HEK293T (cell line): ENCODE measurements at regions not wholly inside any gene's neighbourhood (a gene's known extent, or its start where the extent isn't known, plus 50 kb on each side); places are given as distances from the start of the nearest gene placed in this dataset.

Source experiments
- CTCF ChIA-PET: fragments of 350-600 bp; formaldehyde crosslinking; extraction: SDS; loops from one replicate; lab custom pipeline; 2021; ENCODE audit warnings: antibody characterized with exemption, inconsistent platforms; lab: Yijun Ruan, JAX
- POLR2A ChIA-PET: fragments of 350-600 bp; formaldehyde crosslinking; extraction: SDS; loops from one replicate; lab custom pipeline; 2020; ENCODE audit warnings: antibody characterized with exemption, inconsistent platforms; lab: Yijun Ruan, JAX
- DNase-seq: peaks from one replicate; pipeline ENCODE4 v3.0.0; 2012; ENCODE audit warnings: mixed read lengths; ENCODE audit errors: extremely low spot score
- ARNT ChIP-seq: fragments of 450-650 bp; IDR thresholded peaks from 2 replicates; pipeline ENCODE4 v1.6.1; 2017; ENCODE audit warnings: mild to moderate bottlenecking
- BHLHE40 ChIP-seq: fragments of 450-650 bp; IDR thresholded peaks from 2 replicates; pipeline ENCODE4 v1.6.1; 2016; ENCODE audit warnings: mild to moderate bottlenecking, moderate library complexity, borderline replicate concordance
- CTBP1 ChIP-seq: fragments of 450-650 bp; IDR thresholded peaks from 2 replicates; pipeline ENCODE4 v1.6.1; 2016; ENCODE audit warnings: borderline replicate concordance
- ELF4 ChIP-seq: fragments of 450-650 bp; IDR thresholded peaks from 2 replicates; pipeline ENCODE4 v1.6.1; 2017; ENCODE audit warnings: antibody characterized with exemption
- FOXA1 ChIP-seq: fragments of 450-650 bp; IDR thresholded peaks from 2 replicates; pipeline ENCODE4 v1.6.1; 2016; ENCODE audit warnings: mild to moderate bottlenecking
- FOXK2 ChIP-seq: fragments of 450-650 bp; IDR thresholded peaks from 2 replicates; pipeline ENCODE4 v1.6.1; 2016; ENCODE audit warnings: mild to moderate bottlenecking
- FOXM1 ChIP-seq: fragments of 450-650 bp; IDR thresholded peaks from 2 replicates; pipeline ENCODE4 v1.6.1; 2017; ENCODE audit warnings: mild to moderate bottlenecking, borderline replicate concordance
- HDGF ChIP-seq: fragments of 450-650 bp; IDR thresholded peaks from 2 replicates; pipeline ENCODE4 v1.6.1; 2017; ENCODE audit warnings: antibody characterized with exemption, borderline replicate concordance
- L3MBTL2 ChIP-seq: fragments of 450-650 bp; conservative IDR thresholded peaks from 2 replicates; pipeline ENCODE4 v1.6.1; 2016; ENCODE audit warnings: mild to moderate bottlenecking
- LEF1 ChIP-seq: fragments of 450-650 bp; IDR thresholded peaks from 2 replicates; pipeline ENCODE4 v1.6.1; 2017; ENCODE audit warnings: mild to moderate bottlenecking, borderline replicate concordance
- NFRKB ChIP-seq: fragments of 450-650 bp; IDR thresholded peaks from 2 replicates; pipeline ENCODE4 v1.6.1; 2016; ENCODE audit warnings: mild to moderate bottlenecking, moderate library complexity
- PKNOX1 ChIP-seq: fragments of 450-650 bp; IDR thresholded peaks from 2 replicates; pipeline ENCODE4 v1.6.1; 2016
- SP1 ChIP-seq: fragments of 450-650 bp; IDR thresholded peaks from 2 replicates; pipeline ENCODE4 v1.6.1; 2017
- SUZ12 ChIP-seq: fragments of 450-650 bp; IDR thresholded peaks from 2 replicates; pipeline ENCODE4 v1.6.1; 2016; ENCODE audit warnings: mild to moderate bottlenecking
- TARDBP ChIP-seq: fragments of 450-650 bp; IDR thresholded peaks from 2 replicates; pipeline ENCODE4 v1.6.1; 2016
- ZNF384 ChIP-seq: fragments of 450-650 bp; IDR thresholded peaks from 2 replicates; pipeline ENCODE4 v1.6.1; 2016

- DNase-seq, result no peak
- ChIA-PET CTCF (interaction anchor here (0.6 kb wide), 1 partner anchor 164 kb away, joined by 3 read pairs; no protein-coding TSS in a partner anchor), POLR2A (no interaction called here)
- TF ChIP-seq ZNF384 (no peak), FOXK2 (no peak), FOXM1 (no peak), NFRKB (no peak), PKNOX1 (no peak), ARNT (no peak), L3MBTL2 (no peak), FOXA1 (no peak), BHLHE40 (no peak), ELF4 (no peak), TARDBP (no peak), CTBP1 (no peak), SUZ12 (no peak), SP1 (no peak), HDGF (no peak), LEF1 (no peak)
These were observed 1534.8 kb downstream of the ARAP2 start for GRCh38 chr4:34709564-34709963.

GRCh38 chr4:34718576-34719245, 1525.6 kb downstream of the ARAP2 start:
- DNase-seq, result no peak
- TF ChIP-seq ELF4, result no peak
- no peak for TF ChIP-seq FOXK2
- TF ChIP-seq BHLHE40, result no peak
- no peak for TF ChIP-seq HDGF
- TF ChIP-seq CTBP1, result no peak
- no peak for TF ChIP-seq ARNT
- no peak for TF ChIP-seq PKNOX1
- no peak for TF ChIP-seq LEF1
- no peak for TF ChIP-seq L3MBTL2
- TF ChIP-seq SUZ12, result no peak
- no peak for TF ChIP-seq SP1
- TF ChIP-seq ZNF384, result no peak
- TF ChIP-seq TARDBP, result no peak
- no peak for TF ChIP-seq FOXM1
- no peak for TF ChIP-seq NFRKB
- ChIA-PET CTCF (no interaction called here), POLR2A (no interaction called here)

- POLR2A ChIA-PET, result no interaction called here
- CTCF ChIA-PET, result interaction anchor here (0.5 to 0.6 kb wide), 2 partner anchors 322 to 335 kb away, joined by 3 read pairs; no protein-coding TSS in a partner anchor
- TF ChIP-seq PKNOX1 (no peak), SP1 (no peak), L3MBTL2 (no peak), ARNT (no peak), TARDBP (no peak), HDGF (no peak), FOXA1 (no peak), CTBP1 (no peak)
- peak; percentile 3 for DNase-seq
These were observed 1523.7 kb downstream of the ARAP2 start for GRCh38 chr4:34720571-34720970.

GRCh38 chr4:34721835-34722234, 1522.5 kb downstream of the ARAP2 start:
- no peak for TF ChIP-seq LEF1
- no peak for TF ChIP-seq ARNT
- TF ChIP-seq HDGF, result no peak
- TF ChIP-seq CTBP1, result no peak
- TF ChIP-seq BHLHE40, result no peak
- no peak for TF ChIP-seq ZNF384
- TF ChIP-seq TARDBP, result no peak
- TF ChIP-seq L3MBTL2, result no peak
- no peak for DNase-seq
- CTCF ChIA-PET, result no interaction called here
- POLR2A ChIA-PET, result no interaction called here

- TF ChIP-seq SUZ12 (no peak), LEF1 (no peak), ELF4 (no peak)
- ChIA-PET POLR2A (no interaction called here), CTCF (interaction anchor here (0.6 kb wide), 1 partner anchor 1199 kb away, joined by 3 read pairs; no protein-coding TSS in a partner anchor)
- no peak for DNase-seq
These were observed 1520.7 kb downstream of the ARAP2 start for GRCh38 chr4:34723605-34724004.

GRCh38 chr4:34724491-34724890, 1519.8 kb downstream of the ARAP2 start:
- DNase-seq, result no peak
- ChIA-PET POLR2A (no interaction called here), CTCF (no interaction called here)
- TF ChIP-seq CTBP1 (no peak), FOXM1 (no peak), ELF4 (no peak), FOXK2 (no peak), FOXA1 (no peak)

- CTCF ChIA-PET, result no interaction called here
- POLR2A ChIA-PET, result no interaction called here
- no peak for DNase-seq
- no peak for TF ChIP-seq HDGF
- no peak for TF ChIP-seq ARNT
- TF ChIP-seq FOXK2, result no peak
These were observed 1513.2 kb downstream of the ARAP2 start for GRCh38 chr4:34731070-34731469.
